ENCODE measurements at regions not wholly inside any gene's neighbourhood (a gene's known extent, or its start where the extent isn't known, plus 50 kb on each side); places are given as distances from the start of the nearest gene placed in this dataset.

DNA sequence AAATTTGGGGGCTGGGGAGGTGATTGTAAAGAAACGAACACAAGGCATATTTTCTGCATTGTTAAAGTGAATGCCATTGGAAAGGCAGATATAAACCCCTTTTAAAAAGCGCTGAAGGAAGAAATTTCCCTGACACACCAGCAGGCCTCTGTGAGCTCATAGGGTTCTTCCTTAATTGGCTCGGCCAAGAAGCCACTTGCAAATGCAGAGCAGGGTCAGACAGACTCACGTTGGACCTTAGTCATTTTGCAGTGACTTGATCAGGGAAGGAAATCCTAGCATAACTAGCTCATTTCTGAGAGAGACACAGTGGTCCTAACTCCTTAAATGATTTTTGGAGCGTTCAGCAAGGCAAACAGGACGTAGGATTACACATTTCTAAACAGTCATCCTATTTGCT lies 1461.4 kb downstream of the GATA3 start:
- DNase-seq (ENCODE audit: low spot score) (no peak), ATAC-seq (ENCODE audit: low FRiP score) (no peak)
- TF ChIP-seq, protein P1, sequence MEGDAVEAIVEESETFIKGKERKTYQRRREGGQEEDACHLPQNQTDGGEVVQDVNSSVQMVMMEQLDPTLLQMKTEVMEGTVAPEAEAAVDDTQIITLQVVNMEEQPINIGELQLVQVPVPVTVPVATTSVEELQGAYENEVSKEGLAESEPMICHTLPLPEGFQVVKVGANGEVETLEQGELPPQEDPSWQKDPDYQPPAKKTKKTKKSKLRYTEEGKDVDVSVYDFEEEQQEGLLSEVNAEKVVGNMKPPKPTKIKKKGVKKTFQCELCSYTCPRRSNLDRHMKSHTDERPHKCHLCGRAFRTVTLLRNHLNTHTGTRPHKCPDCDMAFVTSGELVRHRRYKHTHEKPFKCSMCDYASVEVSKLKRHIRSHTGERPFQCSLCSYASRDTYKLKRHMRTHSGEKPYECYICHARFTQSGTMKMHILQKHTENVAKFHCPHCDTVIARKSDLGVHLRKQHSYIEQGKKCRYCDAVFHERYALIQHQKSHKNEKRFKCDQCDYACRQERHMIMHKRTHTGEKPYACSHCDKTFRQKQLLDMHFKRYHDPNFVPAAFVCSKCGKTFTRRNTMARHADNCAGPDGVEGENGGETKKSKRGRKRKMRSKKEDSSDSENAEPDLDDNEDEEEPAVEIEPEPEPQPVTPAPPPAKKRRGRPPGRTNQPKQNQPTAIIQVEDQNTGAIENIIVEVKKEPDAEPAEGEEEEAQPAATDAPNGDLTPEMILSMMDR (IDR thresholded peaks at IDR 0.05), result no peak

DNA sequence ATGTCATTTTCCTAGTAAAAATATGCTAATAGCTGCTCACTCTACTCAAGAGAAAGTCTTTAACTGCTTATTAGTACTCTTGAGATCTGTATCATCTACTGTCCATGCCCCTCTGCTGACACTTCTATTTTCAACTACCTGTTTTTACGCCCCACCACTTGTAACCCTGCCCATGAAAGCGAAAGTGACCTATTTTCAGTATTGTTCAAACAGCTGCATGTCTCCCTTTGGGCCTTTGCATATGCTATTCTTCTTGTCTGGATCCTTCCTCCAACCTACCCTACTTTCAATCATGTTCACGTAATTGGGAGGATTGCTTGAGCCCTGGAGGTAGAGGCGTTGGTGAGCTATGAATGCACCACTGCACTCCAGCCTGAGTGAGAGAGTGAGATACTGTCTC lies 1481.3 kb downstream of the GATA3 start:
- ATAC-seq (ENCODE audit: low FRiP score) (no peak), DNase-seq (ENCODE audit: low spot score) (no peak)
- TF ChIP-seq, protein P1 (IDR thresholded peaks at IDR 0.05), result no peak

DNA sequence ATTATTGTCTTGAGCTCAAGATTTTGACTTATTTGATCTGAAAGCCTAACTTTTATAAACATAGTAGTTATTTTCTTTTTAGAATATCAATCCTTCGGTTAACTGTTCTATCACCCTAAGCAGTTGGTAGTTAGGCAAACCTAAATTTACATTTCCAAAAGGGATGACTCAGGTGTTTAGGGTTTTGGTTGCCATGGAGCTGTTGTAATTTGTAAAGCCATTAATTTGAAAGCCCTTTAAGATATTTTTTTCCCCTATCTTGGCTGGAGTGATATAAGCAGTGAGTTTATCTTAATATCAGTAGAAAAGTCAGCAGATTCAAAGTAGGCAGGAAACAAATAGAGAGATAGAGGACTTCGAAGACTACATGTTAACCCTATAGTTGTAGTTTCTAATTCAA lies 1472.6 kb upstream of the CELF2 start:
- TF ChIP-seq, protein P1 (IDR thresholded peaks at IDR 0.05), result no peak
- ATAC-seq (ENCODE audit: low FRiP score), result no peak

GRCh38 chr10:9547936-9548904 lies 1469.5 kb upstream of the CELF2 start:
- ATAC-seq (ENCODE audit: low FRiP score), result no peak
- no peak for DNase-seq (ENCODE audit: low spot score)
- TF ChIP-seq, protein P1 (IDR thresholded peaks at IDR 0.05), result no peak

More for the DNA sequence above, 1472.6 kb upstream of the CELF2 start:
- no peak for DNase-seq (ENCODE audit: low spot score)

GRCh38 chr10:9550810-9551209 lies 1466.9 kb upstream of the CELF2 start:
- TF ChIP-seq, protein P1 (IDR thresholded peaks at IDR 0.05), result no peak
- no peak for DNase-seq (ENCODE audit: low spot score)
- no peak for ATAC-seq (ENCODE audit: low FRiP score)

DNA sequence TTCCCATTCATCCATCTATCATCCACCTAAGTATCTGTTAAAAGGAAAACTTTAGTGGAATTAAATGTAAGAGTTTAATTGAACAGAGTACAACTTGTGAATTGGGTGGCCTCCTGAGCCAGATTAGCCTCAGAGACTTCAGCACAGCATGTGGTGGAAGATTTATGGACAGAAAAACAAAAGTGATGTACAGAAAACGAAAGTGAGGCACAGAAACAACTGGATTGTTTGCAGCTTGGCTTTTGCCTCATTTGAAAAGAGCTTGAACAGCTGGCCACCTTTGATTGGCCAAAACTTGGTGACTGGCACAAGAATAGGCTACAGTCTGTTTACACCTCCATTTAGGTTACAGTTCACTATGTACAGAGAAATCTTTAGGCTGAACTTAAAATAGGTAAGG lies 1463.4 kb upstream of the CELF2 start:
- TF ChIP-seq, protein P1 (IDR thresholded peaks at IDR 0.05), result no peak
- no peak for ATAC-seq (ENCODE audit: low FRiP score)

DNA sequence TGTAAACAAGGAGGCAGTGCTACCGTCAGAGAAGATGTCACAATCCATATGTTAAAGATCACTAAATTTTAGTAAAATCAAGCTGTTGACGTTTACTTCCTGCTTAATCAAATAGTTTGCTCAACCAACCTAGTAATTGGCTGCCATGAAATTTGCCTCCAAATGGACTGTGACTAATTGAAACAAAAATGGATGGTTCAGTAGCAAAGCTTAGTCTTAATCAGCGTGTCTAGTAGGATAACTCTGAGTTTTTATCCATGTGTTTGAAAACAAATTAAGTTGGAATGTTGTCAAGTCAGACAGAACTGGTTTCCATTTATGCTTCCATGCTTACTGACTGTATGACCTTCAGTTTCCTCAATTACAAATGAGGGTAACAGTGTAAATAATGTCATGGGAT lies 1456.7 kb upstream of the CELF2 start:
- TF ChIP-seq, protein P1 (IDR thresholded peaks at IDR 0.05), result no peak

More for the DNA sequence above, 1463.4 kb upstream of the CELF2 start:
- DNase-seq (ENCODE audit: low spot score), result no peak

More for the DNA sequence above, 1456.7 kb upstream of the CELF2 start:
- ATAC-seq (ENCODE audit: low FRiP score), result no peak
- no peak for DNase-seq (ENCODE audit: low spot score)
